Tibial artery (tissue), 4 donors: ENCODE measurements at regions not wholly inside any gene's neighbourhood (a gene's known extent, or its start where the extent isn't known, plus 50 kb on each side); places are given as distances from the start of the nearest gene placed in this dataset.

ENCODE experiments used
- DNase-seq, 2 donors: peaks; one replicate each; pipeline ENCODE4 v3.0.0-alpha.2; 2019
- H3K27ac ChIP-seq, 2 donors: fragments of 200-600 bp; sonication (generic) in 1 of 2; 1 replicate in 1 of 2; 2 replicates in 1 of 2; pipeline ENCODE4 v1.5.1; 2018 to 2019; ENCODE audit warnings: mild to moderate bottlenecking in 1 of 2
- H3K27me3 ChIP-seq, 2 donors: fragments of 200-600 bp; sonication (generic) in 1 of 2; one replicate each; pipeline versions ENCODE4 v1.5.1 to v1.6.0; 2016 to 2019
- H3K36me3 ChIP-seq, 3 donors: fragments of 200-600 bp; sonication (generic) in 2 of 3; one replicate each; pipeline ENCODE4 v1.5.1; 2016 to 2019; ENCODE audit warnings: mild to moderate bottlenecking in 2 of 3
- H3K4me1 ChIP-seq, 4 donors: fragments of 200-600 bp; sonication (generic) in 2 of 4; 1 replicate in 3 of 4; 2 replicates in 1 of 4; pipeline ENCODE4 v1.5.1; 2016 to 2019
- H3K4me3 ChIP-seq, 2 donors: fragments of 200-600 bp; sonication (generic) in 1 of 2; 1 replicate in 1 of 2; 2 replicates in 1 of 2; pipeline ENCODE4 v1.5.1; 2018 to 2019; ENCODE audit warnings: mild to moderate bottlenecking in 2 of 2
- H3K9me3 ChIP-seq, 3 donors: fragments of 200-600 bp; sonication (generic) in 1 of 3; one replicate each; pipeline ENCODE4 v1.5.1; 2016 to 2019
- intact Hi-C: fragments of 100-400 bp; cut with DNase I; formaldehyde crosslinking; loops from one replicate; pipeline ENCODE4 v1.15.0; 2023; ENCODE audit warnings: low total_unique reads
- TF ChIP-seq, protein P1 (sequence below), 2 experiments: fragments of 200-600 bp in 1 of 2; fragments of 450-650 bp in 1 of 2; IDR thresholded peaks; one replicate each; pipeline ENCODE4 v1.5.1; 2017 to 2019; ENCODE audit warnings: antibody characterized with exemption in 2 of 2, mild to moderate bottlenecking in 1 of 2, moderate library complexity in 1 of 2

DNA sequence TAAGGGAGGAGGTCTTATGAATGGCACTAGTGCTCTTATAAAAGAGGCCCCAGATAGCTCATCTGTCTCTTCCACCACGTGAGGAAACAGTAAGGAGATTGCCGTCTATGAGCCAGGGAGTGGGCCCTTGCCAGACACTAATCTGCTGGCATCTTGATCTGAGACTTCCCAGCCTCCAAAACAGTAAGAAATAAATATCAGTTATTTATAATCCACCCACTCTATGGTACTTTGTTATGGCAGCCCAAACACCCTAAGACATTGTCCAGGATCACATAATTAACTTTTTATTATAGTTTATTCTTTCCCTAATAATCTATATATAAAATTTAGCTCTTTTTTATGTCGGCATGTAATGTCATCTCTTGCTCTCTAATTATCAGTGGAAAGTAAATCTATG is 144.0 kb upstream of the IRF2BP2 start:
- no peak overlapping the region for H3K4me3 ChIP-seq
- no peaks in the 10 kb centered on the region for H3K36me3 ChIP-seq
- intact Hi-C loops: no loop called here
- no peaks in the 10 kb centered on the region for H3K27me3 ChIP-seq
- H3K27ac ChIP-seq: no peak overlapping the region
- H3K4me1 ChIP-seq: peaks cover 3 to 8% (median 6%) of the 10 kb centered on the region in 4 donors
- no peaks in the 10 kb centered on the region for H3K9me3 ChIP-seq
- TF ChIP-seq, protein P1, sequence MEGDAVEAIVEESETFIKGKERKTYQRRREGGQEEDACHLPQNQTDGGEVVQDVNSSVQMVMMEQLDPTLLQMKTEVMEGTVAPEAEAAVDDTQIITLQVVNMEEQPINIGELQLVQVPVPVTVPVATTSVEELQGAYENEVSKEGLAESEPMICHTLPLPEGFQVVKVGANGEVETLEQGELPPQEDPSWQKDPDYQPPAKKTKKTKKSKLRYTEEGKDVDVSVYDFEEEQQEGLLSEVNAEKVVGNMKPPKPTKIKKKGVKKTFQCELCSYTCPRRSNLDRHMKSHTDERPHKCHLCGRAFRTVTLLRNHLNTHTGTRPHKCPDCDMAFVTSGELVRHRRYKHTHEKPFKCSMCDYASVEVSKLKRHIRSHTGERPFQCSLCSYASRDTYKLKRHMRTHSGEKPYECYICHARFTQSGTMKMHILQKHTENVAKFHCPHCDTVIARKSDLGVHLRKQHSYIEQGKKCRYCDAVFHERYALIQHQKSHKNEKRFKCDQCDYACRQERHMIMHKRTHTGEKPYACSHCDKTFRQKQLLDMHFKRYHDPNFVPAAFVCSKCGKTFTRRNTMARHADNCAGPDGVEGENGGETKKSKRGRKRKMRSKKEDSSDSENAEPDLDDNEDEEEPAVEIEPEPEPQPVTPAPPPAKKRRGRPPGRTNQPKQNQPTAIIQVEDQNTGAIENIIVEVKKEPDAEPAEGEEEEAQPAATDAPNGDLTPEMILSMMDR (IDR thresholded peaks at IDR 0.05): no peak
- no peak for DNase-seq

DNA sequence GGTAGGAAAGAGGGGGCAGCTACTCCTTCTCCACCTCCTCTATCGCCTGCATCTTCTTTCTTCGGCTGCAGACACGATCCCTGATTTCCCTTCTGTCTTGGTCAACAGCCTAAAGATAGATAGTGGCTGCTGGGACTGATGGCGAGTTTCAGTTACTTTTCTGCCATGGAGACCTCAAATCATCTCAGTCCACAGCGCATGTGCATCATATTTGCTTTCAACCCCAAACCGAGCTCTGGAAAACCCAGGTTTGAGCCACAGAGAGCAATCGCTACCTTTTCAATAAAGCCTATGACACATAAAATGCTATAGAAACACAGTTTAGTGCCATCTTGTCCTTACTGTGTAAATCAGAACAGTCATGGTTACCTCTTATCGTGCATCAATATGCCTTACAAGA is 142.9 kb upstream of the IRF2BP2 start:
- Histone ChIP-seq H3K27me3 (no peaks in the 10 kb centered on the region), H3K4me1 (peaks cover 3 to 8% (median 6%) of the 10 kb centered on the region in 4 donors), H3K4me3 (no peak overlapping the region), H3K9me3 (no peaks in the 10 kb centered on the region), H3K27ac (no peak overlapping the region), H3K36me3 (no peaks in the 10 kb centered on the region)
- TF ChIP-seq, protein P1 (IDR thresholded peaks at IDR 0.05): no peak
- DNase-seq: no peak
- intact Hi-C loops: no loop called here

DNA sequence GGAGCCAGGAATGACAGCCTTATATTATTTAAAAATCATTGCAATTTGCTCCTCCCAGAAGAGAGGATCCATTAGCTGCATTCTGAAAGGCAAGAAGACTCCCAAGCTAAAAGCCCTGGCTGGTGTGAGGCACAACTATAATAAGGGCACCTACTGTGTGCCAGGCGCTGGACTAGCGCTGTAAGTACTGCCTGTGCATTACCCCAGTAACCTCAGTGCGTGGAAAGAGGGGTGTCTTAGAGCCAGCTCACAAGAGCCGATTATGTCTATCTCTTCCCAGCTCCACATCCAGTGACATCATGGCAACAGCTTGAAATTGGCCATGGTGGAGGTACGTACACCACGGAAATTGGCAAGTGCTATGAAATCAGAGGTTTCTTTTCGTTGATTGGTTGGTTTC is 141.7 kb upstream of the IRF2BP2 start:
- H3K9me3 ChIP-seq: no peaks in the 10 kb centered on the region
- no peak overlapping the region for H3K4me3 ChIP-seq
- TF ChIP-seq, protein P1 (IDR thresholded peaks at IDR 0.05): no peak
- intact Hi-C loops: no loop called here
- no peaks in the 10 kb centered on the region for H3K27me3 ChIP-seq
- H3K4me1 ChIP-seq: peaks cover 3 to 8% (median 6%) of the 10 kb centered on the region in 4 donors
- no peaks in the 10 kb centered on the region for H3K36me3 ChIP-seq
- H3K27ac ChIP-seq: no peak overlapping the region
- peak in 1 of 2 donors; percentile 27 for DNase-seq

DNA sequence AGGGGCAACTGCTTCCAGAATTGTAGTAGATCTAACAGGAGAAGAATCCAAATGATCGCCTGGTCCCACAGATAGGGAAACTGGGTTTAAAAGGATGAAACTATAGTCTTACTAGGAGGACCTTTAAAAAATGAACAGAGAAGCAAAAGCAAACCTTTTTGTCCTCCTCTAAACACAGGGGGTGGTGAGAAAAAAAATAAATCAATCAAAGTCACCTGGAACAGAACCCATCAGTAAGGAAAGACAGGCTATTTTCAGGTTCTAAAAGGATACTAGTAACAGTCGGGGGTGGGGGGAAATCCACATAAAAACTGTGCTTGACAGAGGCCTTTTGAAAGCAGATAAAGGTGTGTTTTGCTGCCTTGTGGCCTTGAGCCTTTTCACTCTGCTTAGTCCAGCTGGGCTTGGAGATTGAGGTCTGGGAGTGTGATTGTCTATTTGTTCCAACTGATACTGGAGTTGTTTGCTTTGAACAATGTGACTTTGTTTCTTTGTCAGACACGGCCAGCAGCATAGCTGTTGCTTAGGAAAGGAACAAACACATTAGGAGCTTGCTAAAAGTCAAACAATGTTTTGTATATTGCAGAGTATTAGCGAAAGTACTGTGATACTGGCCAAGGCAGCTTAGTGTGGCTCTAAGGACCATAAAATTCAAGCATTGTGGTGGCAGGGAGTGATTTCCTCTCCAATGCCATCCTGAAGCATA is 141.1 kb upstream of the IRF2BP2 start:
- no peak for DNase-seq
- intact Hi-C loops: no loop called here
- H3K27me3 ChIP-seq: no peaks in the 10 kb centered on the region

DNA sequence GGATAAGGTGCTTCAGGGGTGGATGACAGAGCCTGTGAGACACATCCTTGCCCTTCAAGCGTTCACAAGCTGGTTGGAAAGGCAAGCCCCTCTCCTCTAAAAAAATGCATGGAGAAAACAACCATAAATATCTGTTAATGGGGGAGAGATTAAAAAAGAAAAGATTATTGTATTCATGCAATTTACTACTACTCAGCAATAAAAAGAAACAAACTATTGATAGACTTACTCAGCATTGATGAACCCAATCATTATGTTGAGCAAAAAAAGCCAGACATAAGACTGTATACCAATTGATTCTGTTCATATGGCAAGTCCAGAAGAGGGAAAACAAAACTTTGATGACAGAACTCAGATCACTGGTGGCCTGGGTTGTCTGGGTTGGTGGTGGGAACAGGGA is 138.7 kb upstream of the IRF2BP2 start:
- TF ChIP-seq, protein P1 (IDR thresholded peaks at IDR 0.05): no peak

More for the DNA sequence above, 141.1 kb upstream of the IRF2BP2 start:
- TF ChIP-seq, protein P1 (IDR thresholded peaks at IDR 0.05): no peak
- Histone ChIP-seq H3K4me3 (no peak overlapping the region), H3K4me1 (peaks cover 3 to 8% (median 6%) of the 10 kb centered on the region in 4 donors), H3K27ac (no peak overlapping the region), H3K9me3 (no peaks in the 10 kb centered on the region), H3K36me3 (no peaks in the 10 kb centered on the region)

More for the DNA sequence above, 138.7 kb upstream of the IRF2BP2 start:
- Histone ChIP-seq H3K9me3 (no peaks in the 10 kb centered on the region), H3K4me1 (peaks cover 0 to 8% (median 7%) of the 10 kb centered on the region in 4 donors), H3K27me3 (no peaks in the 10 kb centered on the region), H3K36me3 (no peaks in the 10 kb centered on the region), H3K4me3 (no peak overlapping the region), H3K27ac (no peak overlapping the region)
- intact Hi-C loops: no loop called here
- no peak for DNase-seq
